GM04504 (cell line): ENCODE measurements at regions not wholly inside any gene's neighbourhood (a gene's known extent, or its start where the extent isn't known, plus 50 kb on each side); places are given as distances from the start of the nearest gene placed in this dataset.
"Not testable (repeated sequence)": the region's sequence is repeated elsewhere in the genome, so short reads cannot be mapped to it uniquely, and the experiment has no call there.

Source experiments
- DNase-seq: peaks from one replicate; pipeline ENCODE4 v3.0.0-alpha.2; 2012; ENCODE audit warnings: low read depth

GRCh38 chr5:42242210-42242609, 181.0 kb upstream of the GHR start:
- DNase-seq = no peak

DNA sequence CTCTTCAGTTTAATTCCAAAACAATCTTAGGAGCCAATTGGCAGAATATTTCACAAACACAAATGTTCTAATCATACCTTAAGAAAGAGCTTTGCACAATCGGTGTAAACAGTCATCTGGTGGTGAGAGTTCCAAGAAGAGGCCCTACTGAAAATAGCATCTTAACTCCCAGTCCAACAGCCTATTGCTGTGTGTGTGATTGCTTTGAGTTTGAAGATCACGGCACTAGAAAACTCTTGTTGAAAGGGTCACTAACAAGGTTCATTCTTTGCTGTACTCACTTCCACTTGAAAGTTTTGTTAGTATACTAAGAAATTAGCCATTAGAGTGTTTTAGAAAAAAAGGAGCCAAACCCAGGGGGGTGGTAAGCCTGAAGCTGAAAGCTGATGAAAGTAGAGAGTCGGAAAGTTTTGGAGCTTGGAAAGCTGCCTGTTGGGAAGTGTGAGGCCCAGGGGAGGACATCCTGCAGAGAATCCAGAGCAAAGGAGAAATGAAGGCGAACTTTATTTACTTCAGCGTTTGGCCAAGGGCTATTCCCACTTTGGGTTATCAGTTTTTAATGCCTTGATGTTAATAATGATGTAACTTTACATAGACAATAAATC, 180.3 kb upstream of the GHR start:
- no peak for DNase-seq

- DNase-seq = no peak
Observed at GRCh38 chr5:42252306-42252705, 170.9 kb upstream of the GHR start.

GRCh38 chr5:42259914-42260313, 163.3 kb upstream of the GHR start:
- DNase-seq = not testable (repeated sequence)

DNA sequence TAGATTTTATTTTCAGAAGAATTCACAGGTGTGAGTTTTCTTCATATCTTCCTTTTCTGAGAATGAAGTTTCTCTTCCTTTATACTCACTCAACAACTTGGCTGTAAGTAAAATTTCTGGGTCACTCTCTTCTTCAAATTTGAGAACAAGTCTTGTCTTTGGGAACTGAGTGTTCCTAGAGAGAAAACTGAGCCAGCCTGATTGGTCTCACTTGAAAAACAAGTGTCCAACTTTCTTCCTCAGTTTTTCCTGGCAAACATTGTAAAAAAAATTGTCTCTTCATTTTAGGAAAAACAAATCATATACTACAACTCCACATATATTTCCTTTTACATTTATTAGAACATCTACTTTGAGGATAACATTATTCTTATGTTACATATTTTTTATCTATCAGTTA, 156.1 kb upstream of the GHR start:
- DNase-seq = no peak

DNA sequence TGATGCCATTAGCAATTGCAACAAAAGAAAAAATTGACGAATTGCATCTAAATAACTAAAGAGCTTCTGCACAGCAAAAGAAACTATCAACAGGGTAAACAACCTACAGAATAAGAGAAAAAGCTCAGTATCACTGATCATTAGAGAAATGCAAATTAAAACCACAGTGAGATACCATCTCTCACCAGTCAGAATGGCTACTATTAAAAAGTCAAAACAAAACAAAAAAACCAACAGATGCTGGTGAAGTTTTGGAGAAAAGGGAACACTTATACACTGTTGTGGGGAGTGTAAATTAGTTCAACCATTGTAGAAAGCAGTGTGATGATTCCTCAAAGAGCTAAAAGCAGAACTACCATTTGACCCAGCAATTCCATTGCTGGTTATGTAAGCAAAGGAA, 155.1 kb upstream of the GHR start:
- DNase-seq = not testable (repeated sequence)

DNA sequence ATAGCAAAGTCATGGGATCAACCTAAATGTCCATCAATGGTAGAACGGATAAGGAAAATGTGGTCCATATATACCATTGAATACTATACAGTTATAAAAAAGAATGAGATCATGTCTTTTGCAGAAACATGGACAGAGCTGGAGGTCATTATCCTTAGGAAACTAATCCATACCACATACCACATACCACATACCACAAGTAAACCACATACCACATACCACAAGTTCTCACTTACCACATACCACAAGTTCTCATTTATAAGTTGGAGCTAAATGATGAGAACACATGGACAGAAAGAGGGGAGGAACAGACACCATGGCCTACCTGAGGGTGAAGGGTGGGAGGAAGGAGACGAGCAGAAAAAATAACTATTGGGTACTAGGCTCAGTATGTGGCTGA, 154.6 kb upstream of the GHR start:
- peak; percentile 1 for DNase-seq

DNA sequence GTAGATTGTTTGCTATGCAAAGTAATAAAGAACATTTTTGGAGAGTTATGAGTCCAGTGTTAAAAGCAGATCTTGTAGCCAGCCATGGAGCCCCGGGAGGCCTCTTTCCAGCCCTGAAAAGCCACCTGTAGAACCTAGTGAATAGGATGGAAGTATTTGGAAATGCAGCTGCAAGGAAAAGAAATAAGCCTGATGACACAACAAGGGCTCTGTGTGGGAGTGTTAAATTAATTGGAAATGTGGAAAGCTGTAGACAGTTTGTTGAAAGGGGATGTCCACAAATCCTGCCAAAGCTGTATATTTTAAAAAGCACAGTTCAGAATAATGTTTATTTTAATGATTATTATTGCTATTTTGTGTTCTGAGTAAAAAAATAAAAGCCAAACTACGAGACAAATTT, 152.5 kb upstream of the GHR start:
- no peak for DNase-seq

GRCh38 chr5:42274913-42275312, 148.3 kb upstream of the GHR start:
- DNase-seq = no peak

DNA sequence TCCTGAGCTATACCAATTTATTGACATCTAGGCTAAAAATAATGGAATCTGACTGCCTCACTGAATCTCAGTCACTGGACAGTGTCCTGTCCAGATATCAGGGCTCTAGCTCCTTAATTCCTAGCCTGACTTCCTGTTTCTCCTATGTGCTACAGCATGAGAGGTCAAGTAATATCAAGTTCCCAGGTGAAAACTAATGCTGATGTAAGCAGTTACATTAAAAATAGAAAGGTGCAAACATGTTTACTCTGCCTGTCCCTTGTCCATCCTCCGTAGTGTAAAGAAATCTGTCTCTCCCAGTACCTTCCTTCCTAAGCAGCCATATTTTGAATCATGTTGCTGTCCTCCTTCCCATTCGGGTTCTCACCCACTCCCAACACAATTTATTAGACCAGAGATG, 145.9 kb upstream of the GHR start:
- DNase-seq = no peak

- DNase-seq = no peak
Observed at GRCh38 chr5:42284584-42284983, 138.7 kb upstream of the GHR start.

DNA sequence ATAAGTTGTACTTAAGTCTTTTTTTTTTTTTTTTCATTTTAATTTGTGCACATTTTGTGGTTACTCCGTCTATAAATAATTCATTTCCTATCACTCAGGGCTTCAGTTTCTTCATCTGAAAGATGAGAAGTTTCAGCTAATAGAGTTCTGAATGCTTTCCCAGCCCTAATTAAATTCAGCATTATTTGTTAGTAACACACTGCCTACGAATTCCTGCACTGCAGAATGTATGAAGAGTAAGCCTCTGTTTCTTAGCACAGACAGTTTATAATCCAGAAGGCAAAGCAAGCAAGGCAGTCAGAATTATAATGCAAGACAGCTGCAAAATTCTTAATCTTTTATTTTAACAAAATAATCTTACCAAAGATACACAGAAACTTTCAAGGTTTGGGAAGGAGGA, 138.0 kb upstream of the GHR start:
- no peak for DNase-seq

DNA sequence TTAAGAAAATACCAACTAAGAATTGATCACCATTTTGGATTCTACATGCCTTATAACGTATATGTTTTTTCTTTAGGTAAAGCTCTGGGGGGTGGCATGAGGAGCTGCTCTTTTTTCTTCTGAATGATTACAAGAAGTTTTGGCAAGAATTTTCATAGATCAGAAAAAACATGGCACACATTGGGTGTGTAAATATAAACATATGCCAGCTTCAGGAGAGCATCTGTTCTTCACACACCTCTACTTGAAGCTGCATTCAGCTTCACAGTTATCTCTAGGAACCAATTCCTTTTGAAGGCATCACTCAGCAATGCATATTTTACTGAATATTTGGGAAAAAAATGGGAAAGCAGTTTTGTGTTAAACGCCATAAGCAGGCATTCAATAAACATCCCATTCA, 122.7 kb upstream of the GHR start:
- DNase-seq = no peak

DNA sequence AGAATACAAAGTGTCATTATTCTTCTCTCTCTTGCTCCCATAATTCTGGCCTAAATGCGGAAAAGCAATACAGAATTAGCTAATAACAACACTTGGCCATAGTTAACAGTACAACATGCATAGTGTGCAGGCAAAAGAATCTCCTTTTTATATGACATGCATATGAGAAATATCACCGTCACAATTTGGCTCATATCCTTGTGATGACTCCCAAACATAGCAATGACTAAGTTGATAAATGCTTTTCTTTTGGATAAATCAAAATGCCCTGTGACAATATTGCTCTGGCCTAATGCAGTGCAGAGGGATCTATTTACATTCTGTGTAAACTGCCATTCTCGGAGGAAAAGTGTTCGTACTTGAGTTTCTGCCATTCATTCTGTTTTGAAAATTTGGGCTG, 121.9 kb upstream of the GHR start:
- peak; percentile 3 for DNase-seq

DNA sequence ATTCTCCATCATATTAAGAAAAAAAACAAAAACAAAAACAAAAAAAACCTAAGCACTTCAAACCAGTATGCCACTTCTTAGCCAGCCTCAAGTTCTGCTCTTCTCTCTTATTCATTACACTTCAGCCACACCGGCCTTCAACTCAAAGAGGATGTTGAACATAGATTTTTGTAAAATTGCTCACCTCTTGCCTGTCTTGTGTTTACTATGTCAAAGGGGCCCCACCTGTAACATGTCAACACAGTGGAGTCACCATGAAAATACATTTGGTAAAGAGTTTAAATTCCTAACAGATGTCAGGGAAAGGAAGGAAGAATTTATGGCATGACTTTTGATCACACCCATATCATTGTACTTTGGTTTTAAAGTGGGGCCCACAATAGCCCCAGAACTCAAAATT, 121.1 kb upstream of the GHR start:
- DNase-seq = no peak

DNA sequence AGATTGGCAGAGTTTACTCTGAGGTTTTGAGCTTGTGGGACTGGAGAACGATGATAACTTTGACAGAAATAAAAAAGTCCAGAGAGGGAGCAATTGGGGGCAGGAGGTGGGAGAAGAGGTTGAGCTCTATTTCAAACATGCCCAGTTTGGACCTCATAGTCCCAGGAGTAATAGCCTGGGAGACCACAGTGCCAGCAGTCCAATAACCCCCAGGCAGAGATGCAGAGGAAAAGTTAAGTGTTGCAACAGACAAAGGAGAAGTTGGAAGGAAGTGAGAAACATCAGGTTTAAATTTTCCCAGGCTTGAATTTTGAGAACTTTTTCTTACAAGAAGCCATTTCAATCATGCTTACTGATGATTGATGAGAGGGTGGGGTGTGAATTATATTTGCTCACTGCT, 117.0 kb upstream of the GHR start:
- no peak for DNase-seq

GRCh38 chr5:42309865-42310264, 113.4 kb upstream of the GHR start:
- DNase-seq = no peak

DNA sequence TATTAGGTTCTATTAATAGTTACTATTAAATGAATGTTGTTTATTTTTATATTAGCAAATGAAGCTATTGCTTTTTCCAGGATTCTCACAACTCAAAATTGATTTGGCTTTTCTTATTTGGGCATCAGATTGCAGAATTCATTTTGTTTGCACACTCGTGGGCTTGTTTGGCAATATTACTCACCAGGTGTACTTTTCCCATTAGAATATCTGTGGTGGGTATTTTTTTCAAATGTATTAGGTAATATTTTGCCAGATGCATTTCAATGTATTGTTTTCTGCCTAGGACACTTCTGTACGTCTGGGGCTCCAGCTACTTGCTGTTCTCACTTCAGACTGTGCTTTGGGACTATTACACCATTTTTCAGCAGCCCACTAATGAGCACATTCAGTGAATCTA, 108.0 kb upstream of the GHR start:
- no peak for DNase-seq

GRCh38 chr5:42317575-42317974, 105.7 kb upstream of the GHR start:
- no peak for DNase-seq

DNA sequence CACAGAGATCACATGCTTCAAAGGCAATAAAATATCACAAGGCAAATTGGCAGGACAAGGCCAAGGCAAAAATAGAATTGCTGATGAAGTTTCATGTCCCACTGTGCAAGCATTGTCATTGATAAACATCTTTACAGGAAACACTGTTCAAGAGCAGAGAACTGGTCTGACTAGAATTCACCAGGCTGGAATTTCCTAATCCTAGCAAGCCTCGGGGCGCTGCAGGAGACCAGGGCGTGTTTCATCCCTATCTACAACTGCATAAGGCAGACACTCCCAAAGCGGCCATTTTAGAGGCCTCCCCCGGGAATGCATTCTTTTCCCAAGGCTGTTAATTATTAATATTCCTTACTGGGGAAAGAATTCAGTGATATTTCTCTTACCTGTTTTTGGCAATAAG, 103.7 kb upstream of the GHR start:
- not testable (repeated sequence) for DNase-seq

- no peak for DNase-seq
Observed at GRCh38 chr5:42321785-42322184, 101.5 kb upstream of the GHR start.

- DNase-seq = no peak
Observed at GRCh38 chr5:42337143-42337542, 86.1 kb upstream of the GHR start.

DNA sequence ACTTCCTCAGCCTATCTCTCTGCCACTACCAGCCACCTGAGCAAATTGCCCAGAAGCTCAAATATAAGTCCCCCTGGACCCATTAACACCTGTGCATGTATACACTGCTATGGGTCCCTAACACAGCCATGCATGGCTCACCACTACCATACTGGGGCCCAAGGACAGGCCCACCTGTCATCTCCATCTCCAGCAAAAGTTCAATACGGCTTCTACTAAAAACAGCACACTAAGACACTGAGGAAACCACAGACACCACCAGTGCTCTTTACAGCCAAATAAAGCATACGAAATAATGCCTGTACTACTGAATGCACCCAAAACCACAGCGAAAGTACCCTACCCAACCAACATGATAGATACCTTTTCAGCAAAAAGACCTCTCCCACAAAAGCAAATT, 85.6 kb upstream of the GHR start:
- DNase-seq = no peak

DNA sequence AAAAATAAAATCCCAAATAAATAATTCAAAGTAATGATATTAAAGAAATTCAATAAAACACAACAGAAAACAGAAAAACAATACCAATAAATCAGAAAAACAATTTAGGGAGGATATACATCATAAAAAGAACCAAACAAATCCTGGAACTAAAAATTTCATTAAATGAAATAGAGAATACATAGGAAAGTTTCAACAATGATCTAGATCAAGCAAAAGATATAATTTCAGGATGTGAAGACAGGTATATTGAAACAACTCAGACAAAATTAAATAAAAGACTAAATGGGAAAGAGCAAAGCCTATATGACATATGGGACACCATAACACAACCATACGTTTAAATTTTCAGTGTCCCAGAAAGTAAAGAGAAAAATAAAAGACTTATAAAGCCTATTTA, 85.1 kb upstream of the GHR start:
- DNase-seq = no peak

DNA sequence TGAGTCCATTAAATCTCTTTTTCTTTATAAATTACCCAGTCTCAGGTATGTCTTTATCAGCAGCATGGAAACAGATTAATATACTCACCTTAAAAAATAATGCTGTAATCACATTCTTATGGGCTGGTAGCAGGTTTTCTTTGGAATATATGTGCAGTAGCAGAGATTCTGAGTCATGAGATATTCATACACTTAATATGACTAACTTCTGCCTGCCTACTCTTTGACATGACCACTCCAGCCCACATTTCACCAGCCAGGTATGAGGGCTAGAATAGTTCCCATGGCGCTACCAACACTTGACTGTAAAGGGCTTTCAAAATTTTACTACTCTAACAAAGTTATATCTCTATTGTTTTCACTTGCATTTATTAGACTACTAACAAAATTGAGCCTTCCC, 74.1 kb upstream of the GHR start:
- no peak for DNase-seq
